SK-N-SH treated with all-trans-retinoic acid at 6 μM for 48 hours (cell line): ENCODE measurements at regions not wholly inside any gene's neighbourhood (a gene's known extent, or its start where the extent isn't known, plus 50 kb on each side); places are given as distances from the start of the nearest gene placed in this dataset.

Experiments used
- ATAC-seq: fragments of 200-7000 bp; cut with Tn5 transposase; 3 replicates; pipeline ENCODE4 v1.9.1; 2020; ENCODE audit warnings: mild to moderate bottlenecking, moderate library complexity
- ARNTL ChIP-seq: fragments of 450-650 bp; formaldehyde crosslinking; IDR thresholded peaks from 2 replicates; pipeline ENCODE4 v1.5.0; 2020; ENCODE audit warnings: low read depth, mild to moderate bottlenecking, moderate library complexity, borderline replicate concordance
- BACH2 ChIP-seq: fragments of 250-450 bp; sonication (Bioruptor Pico); IDR thresholded peaks from 2 replicates; pipeline ENCODE4 v1.9.0; 2021; ENCODE audit warnings: mild to moderate bottlenecking, borderline replicate concordance
- CSDC2 ChIP-seq: fragments of 250-450 bp; sonication (Bioruptor Pico); IDR thresholded peaks from 2 replicates; pipeline ENCODE4 v1.5.0; 2020; ENCODE audit warnings: mild to moderate bottlenecking, moderate library complexity
- CSRNP3 ChIP-seq: fragments of 250-450 bp; sonication (Bioruptor Pico); IDR thresholded peaks from 2 replicates; pipeline ENCODE4 v1.5.1; 2021; ENCODE audit warnings: mild to moderate bottlenecking, moderate library complexity
- ESRRG ChIP-seq: fragments of 250-450 bp; sonication (Bioruptor Pico); IDR thresholded peaks from 2 replicates; pipeline ENCODE4 v1.6.1; 2021; ENCODE audit warnings: mild to moderate bottlenecking
- GLIS3 ChIP-seq: fragments of 250-450 bp; sonication (Bioruptor Pico); IDR thresholded peaks from 2 replicates; pipeline ENCODE4 v1.5.0; 2020; ENCODE audit warnings: mild to moderate bottlenecking, moderate library complexity
- ISL1 ChIP-seq: fragments of 250-450 bp; sonication (Bioruptor Pico); IDR thresholded peaks from 2 replicates; pipeline ENCODE4 v2.1.2; 2022; ENCODE audit warnings: mild to moderate bottlenecking, moderate library complexity
- POU6F1 ChIP-seq: fragments of 250-450 bp; sonication (Bioruptor Pico); IDR thresholded peaks from 2 replicates; pipeline ENCODE4 v1.8.0; 2021; ENCODE audit warnings: low read depth, mild to moderate bottlenecking, moderate library complexity, borderline replicate concordance
- RARB ChIP-seq: fragments of 250-450 bp; sonication (Bioruptor Pico); IDR thresholded peaks from 2 replicates; pipeline ENCODE4 v1.8.0; 2021; ENCODE audit warnings: mild to moderate bottlenecking, moderate library complexity
- SNAI2 ChIP-seq: fragments of 250-450 bp; sonication (Bioruptor Pico); IDR thresholded peaks from 2 replicates; pipeline ENCODE4 v1.5.0; 2020; ENCODE audit warnings: mild to moderate bottlenecking, moderate library complexity
- TCF4 ChIP-seq: fragments of 250-450 bp; sonication (Bioruptor Pico); IDR thresholded peaks from 2 replicates; pipeline ENCODE4 v1.8.0; 2021; ENCODE audit warnings: mild to moderate bottlenecking, moderate library complexity, borderline replicate concordance
- TOX ChIP-seq: fragments of 250-450 bp; sonication (Bioruptor Pico); IDR thresholded peaks from 2 replicates; pipeline ENCODE4 v1.8.0; 2021; ENCODE audit warnings: mild to moderate bottlenecking, moderate library complexity, borderline replicate concordance
- ZC3H10 ChIP-seq: fragments of 250-450 bp; sonication (Bioruptor Pico); IDR thresholded peaks from 2 replicates; pipeline ENCODE4 v1.5.1; 2021; ENCODE audit warnings: mild to moderate bottlenecking, moderate library complexity
- ZFP3 ChIP-seq: fragments of 250-450 bp; sonication (Bioruptor Pico); IDR thresholded peaks from 2 replicates; pipeline ENCODE4 v1.5.0; 2020; ENCODE audit warnings: mild to moderate bottlenecking, moderate library complexity
- ZFP30 ChIP-seq: fragments of 450-650 bp; formaldehyde crosslinking; IDR thresholded peaks from 2 replicates; pipeline ENCODE4 v1.5.0; 2022; ENCODE audit warnings: mild to moderate bottlenecking, moderate library complexity
- ZNF70 ChIP-seq: fragments of 450-650 bp; formaldehyde crosslinking; IDR thresholded peaks from 2 replicates; pipeline ENCODE4 v1.5.0; 2020; ENCODE audit warnings: mild to moderate bottlenecking, moderate library complexity
- ZNF8 ChIP-seq: fragments of 450-650 bp; formaldehyde crosslinking; IDR thresholded peaks from 2 replicates; pipeline ENCODE4 v1.5.0; 2020; ENCODE audit warnings: mild to moderate bottlenecking, moderate library complexity
- TF ChIP-seq, protein P1 (sequence below): fragments of 250-450 bp; sonication (Bioruptor Pico); IDR thresholded peaks from 2 replicates; pipeline ENCODE4 v1.8.0; 2020; ENCODE audit warnings: mild to moderate bottlenecking, moderate library complexity, borderline replicate concordance
- TF ChIP-seq, protein P2 (sequence below): fragments of 250-450 bp; sonication (Bioruptor Pico); IDR thresholded peaks from 2 replicates; pipeline ENCODE4 v1.5.1; 2020; ENCODE audit warnings: low read depth, mild to moderate bottlenecking, moderate library complexity

GRCh38 chrX:150199181-150199580 lies 163.9 kb upstream of the MAMLD1 start:
- TF ChIP-seq POU6F1 (CRISPR knock-in tag): no peak
- no peak for TF ChIP-seq ZFP30 (CRISPR knock-in tag)
- no peak for TF ChIP-seq ZNF70 (CRISPR knock-in tag)
- TF ChIP-seq ARNTL (CRISPR knock-in tag): no peak
- TF ChIP-seq ZC3H10 (CRISPR knock-in tag): no peak
- no peak for TF ChIP-seq ISL1 (CRISPR knock-in tag)
- TF ChIP-seq, protein P1, sequence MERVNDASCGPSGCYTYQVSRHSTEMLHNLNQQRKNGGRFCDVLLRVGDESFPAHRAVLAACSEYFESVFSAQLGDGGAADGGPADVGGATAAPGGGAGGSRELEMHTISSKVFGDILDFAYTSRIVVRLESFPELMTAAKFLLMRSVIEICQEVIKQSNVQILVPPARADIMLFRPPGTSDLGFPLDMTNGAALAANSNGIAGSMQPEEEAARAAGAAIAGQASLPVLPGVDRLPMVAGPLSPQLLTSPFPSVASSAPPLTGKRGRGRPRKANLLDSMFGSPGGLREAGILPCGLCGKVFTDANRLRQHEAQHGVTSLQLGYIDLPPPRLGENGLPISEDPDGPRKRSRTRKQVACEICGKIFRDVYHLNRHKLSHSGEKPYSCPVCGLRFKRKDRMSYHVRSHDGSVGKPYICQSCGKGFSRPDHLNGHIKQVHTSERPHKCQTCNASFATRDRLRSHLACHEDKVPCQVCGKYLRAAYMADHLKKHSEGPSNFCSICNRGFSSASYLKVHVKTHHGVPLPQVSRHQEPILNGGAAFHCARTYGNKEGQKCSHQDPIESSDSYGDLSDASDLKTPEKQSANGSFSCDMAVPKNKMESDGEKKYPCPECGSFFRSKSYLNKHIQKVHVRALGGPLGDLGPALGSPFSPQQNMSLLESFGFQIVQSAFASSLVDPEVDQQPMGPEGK (CRISPR knock-in tag): no peak
- no peak for TF ChIP-seq TOX
- TF ChIP-seq GLIS3 (CRISPR knock-in tag): no peak
- TF ChIP-seq ZFP3: no peak
- no peak for TF ChIP-seq TCF4 (CRISPR knock-in tag)
- no peak for TF ChIP-seq ESRRG (CRISPR knock-in tag)
- TF ChIP-seq, all 23 proteins: peak for 0
- ATAC-seq: no peak

GRCh38 chrX:150199803-150200202 lies 163.3 kb upstream of the MAMLD1 start:
- TF ChIP-seq ARNTL (CRISPR knock-in tag) (no peak), GLIS3 (CRISPR knock-in tag) (no peak), ZNF70 (CRISPR knock-in tag) (no peak)
- TF ChIP-seq, protein P1 (CRISPR knock-in tag): no peak
- TF ChIP-seq, all 23 proteins: peak for 0
- 0 out of 3 replicates have a peak, but pooled peaks have one; percentile 3 for ATAC-seq

DNA sequence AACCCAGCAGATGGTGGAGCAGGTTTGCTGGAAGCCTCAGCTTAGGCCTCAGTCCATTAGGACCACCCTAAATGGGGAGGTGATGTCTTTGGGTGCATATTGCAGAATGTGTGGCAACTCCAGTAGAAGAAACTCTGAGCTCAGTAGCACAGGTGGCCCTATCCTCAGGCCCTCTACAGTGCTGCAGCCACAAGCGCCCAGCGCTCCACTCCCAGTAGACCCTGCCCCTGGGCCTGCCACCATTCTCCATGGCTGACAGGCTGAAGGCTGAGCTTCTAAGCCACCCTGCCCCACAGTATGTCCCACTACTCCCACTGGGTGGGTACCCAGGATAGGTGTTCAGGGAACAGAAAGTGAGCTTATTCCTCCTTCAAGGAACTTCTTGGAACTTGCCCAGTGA lies 162.8 kb upstream of the MAMLD1 start:
- peak; percentile 25 for ATAC-seq
- TF ChIP-seq ZNF8 (CRISPR knock-in tag) (no peak), CSRNP3 (no peak), TCF4 (CRISPR knock-in tag) (no peak), RARB (no peak), SNAI2 (CRISPR knock-in tag) (no peak)
- TF ChIP-seq, all 23 proteins: peak for 0

DNA sequence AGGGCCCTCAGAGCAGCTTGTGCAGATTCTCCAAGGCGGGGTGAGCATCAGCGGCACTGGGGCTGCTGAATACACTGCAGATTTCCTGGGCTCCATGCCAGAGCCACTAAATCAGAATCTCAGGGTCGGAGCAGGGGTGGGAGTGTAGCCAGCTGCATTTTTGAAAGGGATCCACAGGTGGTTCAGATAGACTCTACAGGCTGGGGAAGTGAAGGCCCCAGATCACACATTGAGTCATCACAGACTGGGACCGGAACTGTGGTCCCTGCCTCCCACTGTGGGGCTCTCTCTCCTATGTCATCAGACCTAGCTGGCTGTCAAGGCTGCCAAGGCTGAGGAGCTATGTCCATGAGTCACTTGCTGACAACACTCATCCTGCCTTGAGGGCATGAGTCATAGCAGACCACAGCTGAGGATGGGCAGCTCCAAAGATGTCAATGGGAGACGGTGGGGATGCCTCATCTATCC lies 162.3 kb upstream of the MAMLD1 start:
- peak; percentile 93 for ATAC-seq
- TF ChIP-seq, protein P2, sequence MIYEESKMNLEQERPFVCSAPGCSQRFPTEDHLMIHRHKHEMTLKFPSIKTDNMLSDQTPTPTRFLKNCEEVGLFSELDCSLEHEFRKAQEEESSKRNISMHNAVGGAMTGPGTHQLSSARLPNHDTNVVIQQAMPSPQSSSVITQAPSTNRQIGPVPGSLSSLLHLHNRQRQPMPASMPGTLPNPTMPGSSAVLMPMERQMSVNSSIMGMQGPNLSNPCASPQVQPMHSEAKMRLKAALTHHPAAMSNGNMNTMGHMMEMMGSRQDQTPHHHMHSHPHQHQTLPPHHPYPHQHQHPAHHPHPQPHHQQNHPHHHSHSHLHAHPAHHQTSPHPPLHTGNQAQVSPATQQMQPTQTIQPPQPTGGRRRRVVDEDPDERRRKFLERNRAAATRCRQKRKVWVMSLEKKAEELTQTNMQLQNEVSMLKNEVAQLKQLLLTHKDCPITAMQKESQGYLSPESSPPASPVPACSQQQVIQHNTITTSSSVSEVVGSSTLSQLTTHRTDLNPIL (CRISPR knock-in tag): peak; percentile 34; the same call in 1 of the 2 replicates
- TF ChIP-seq SNAI2 (CRISPR knock-in tag): no peak

GRCh38 chrX:150201391-150201790 lies 161.7 kb upstream of the MAMLD1 start:
- ATAC-seq: no peak
- TF ChIP-seq POU6F1 (CRISPR knock-in tag) (no peak), SNAI2 (CRISPR knock-in tag) (no peak), CSDC2 (CRISPR knock-in tag) (no peak), ISL1 (CRISPR knock-in tag) (no peak), GLIS3 (CRISPR knock-in tag) (no peak), CSRNP3 (no peak), BACH2 (CRISPR knock-in tag) (no peak), ZNF70 (CRISPR knock-in tag) (no peak)
- TF ChIP-seq, protein P2 (CRISPR knock-in tag): no peak
